OCI-LY7 (cell line): ENCODE measurements at regions not wholly inside any gene's neighbourhood (a gene's known extent, or its start where the extent isn't known, plus 50 kb on each side); places are given as distances from the start of the nearest gene placed in this dataset.

Experiments
- BruUV-seq: library from RNA; stranded (reverse); fragments of 400-500 nt; replicated peaks from 2 replicates; lab custom pipeline; 2021; lab: Mats Ljungman, UMichigan
- CTCF ChIA-PET: fragments of 300-600 bp; sonication (Branson Sonifier 250); formaldehyde crosslinking; loops from one replicate; lab custom pipeline; 2022; ENCODE audit warnings: antibody characterized with exemption; ENCODE audit not compliant: unreplicated experiment; lab: Charles Lee
- POLR2A ChIA-PET: fragments of 300-600 bp; sonication (Branson Sonifier 250); formaldehyde crosslinking; loops from one replicate; lab custom pipeline; 2022; ENCODE audit warnings: antibody characterized with exemption; lab: Charles Lee
- DNase-seq: peaks from one replicate; pipeline ENCODE4 v3.0.0-alpha.2; 2015; ENCODE audit warnings: low spot score
- H2AFZ ChIP-seq: fragments of 200-600 bp; sonication (generic), shearing (Covaris generic); 2 replicates; pipeline ENCODE4 v1.6.1; 2014; ENCODE audit warnings: mild to moderate bottlenecking, antibody characterized with exemption, low read length, moderate library complexity
- H3K27ac ChIP-seq: fragments of 200-600 bp; sonication (generic); 2 replicates; pipeline ENCODE4 v1.5.1; 2014; ENCODE audit warnings: mixed run types, low read depth, mild to moderate bottlenecking, moderate library complexity, low read length, inconsistent platforms; ENCODE audit not compliant: poor library complexity, severe bottlenecking
- H3K36me3 ChIP-seq: fragments of 200-600 bp; sonication (generic); 2 replicates; pipeline ENCODE4 v1.6.1; 2014; ENCODE audit warnings: mild to moderate bottlenecking, antibody characterized with exemption, low read length, moderate library complexity, mixed read lengths; ENCODE audit not compliant: insufficient read depth
- H3K4me1 ChIP-seq: fragments of 200-600 bp; sonication (generic); 2 replicates; pipeline ENCODE4 v1.5.1; 2014; ENCODE audit warnings: mild to moderate bottlenecking, low read length; ENCODE audit not compliant: insufficient read depth, poor library complexity, severe bottlenecking
- H3K4me2 ChIP-seq: fragments of 200-600 bp; sonication (generic); 2 replicates; pipeline ENCODE4 v1.6.1; 2014; ENCODE audit warnings: mild to moderate bottlenecking, low read length
- H3K4me3 ChIP-seq: fragments of 200-600 bp; sonication (generic); 2 replicates; pipeline ENCODE4 v1.5.1; 2014; ENCODE audit warnings: mild to moderate bottlenecking, low read depth, low read length; ENCODE audit not compliant: poor library complexity, severe bottlenecking
- H3K79me2 ChIP-seq: fragments of 200-600 bp; sonication (generic); 2 replicates; pipeline ENCODE4 v1.6.1; 2016; ENCODE audit warnings: low read depth, mild to moderate bottlenecking, low read length, moderate library complexity, mixed read lengths; ENCODE audit not compliant: insufficient read depth
- H3K9me2 ChIP-seq: fragments of 200-600 bp; sonication (generic); 2 replicates; pipeline ENCODE4 v1.6.1; 2016; ENCODE audit warnings: mild to moderate bottlenecking, low read length, mixed read lengths; ENCODE audit not compliant: insufficient read depth
- H3K9me3 ChIP-seq: fragments of 200-600 bp; sonication (generic); 2 replicates; pipeline ENCODE4 v1.6.1; 2014; ENCODE audit warnings: mild to moderate bottlenecking, mixed run types, low read length, mixed read lengths
- H4K20me1 ChIP-seq: fragments of 200-600 bp; sonication (generic); 2 replicates; pipeline ENCODE4 v1.6.1; 2014; ENCODE audit warnings: mild to moderate bottlenecking, antibody characterized with exemption, low read length, moderate library complexity, mixed read lengths; ENCODE audit not compliant: insufficient read depth
- CTCF ChIP-seq: fragments of 200-600 bp; sonication (generic); conservative IDR thresholded peaks from 2 replicates; pipeline ENCODE4 v1.5.1; 2014; ENCODE audit warnings: mild to moderate bottlenecking, antibody characterized with exemption, low read length, moderate library complexity, mixed read lengths
- EZH2phosphoT487 ChIP-seq: fragments of 200-600 bp; sonication (generic); IDR thresholded peaks from 2 replicates; pipeline ENCODE4 v1.6.1; 2018; ENCODE audit warnings: low read depth, borderline replicate concordance, mild to moderate bottlenecking, mixed run types, antibody characterized with exemption, low read length, moderate library complexity, mixed read lengths
- intact Hi-C: fragments of 100-400 bp; cut with micrococcal nuclease; formaldehyde crosslinking; loops from one replicate; pipeline ENCODE4 v1.10.0; 2022; ENCODE audit not compliant: unreplicated experiment

GRCh38 chr2:125593036-125593435 is 1062.9 kb upstream of the GYPC start:
- H3K9me2 ChIP-seq: no peaks in the 10 kb centered on the region
- H3K9me3 ChIP-seq: no peaks in the 10 kb centered on the region
- no peak overlapping the region for H2AFZ ChIP-seq
- intact Hi-C loops: no loop called here
- POLR2A ChIA-PET: interaction anchor here (0.5 kb wide), 1 partner anchor 317 kb away, joined by 4 read pairs; no protein-coding TSS in a partner anchor
- DNase-seq: no peak
- H3K36me3 ChIP-seq: no peaks in the 10 kb centered on the region
- H3K4me2 ChIP-seq: no peak overlapping the region
- no peak for TF ChIP-seq CTCF
- no peak for TF ChIP-seq EZH2phosphoT487
- no peaks in the 10 kb centered on the region for H3K79me2 ChIP-seq
- no peak overlapping the region for H3K4me3 ChIP-seq
- no peaks in the 10 kb centered on the region for H4K20me1 ChIP-seq
- no TSS peak for BruUV-seq
- H3K27ac ChIP-seq: no peak overlapping the region
- CTCF ChIA-PET: no interaction called here
- H3K4me1 ChIP-seq: no peaks in the 10 kb centered on the region

GRCh38 chr2:125596612-125597011 is 1059.3 kb upstream of the GYPC start:
- Histone ChIP-seq H3K9me3 (no peaks in the 10 kb centered on the region), H3K4me2 (no peak overlapping the region), H3K9me2 (no peaks in the 10 kb centered on the region), H3K27ac (no peak overlapping the region), H3K79me2 (no peaks in the 10 kb centered on the region), H2AFZ (no peak overlapping the region), H3K4me3 (no peak overlapping the region), H3K4me1 (no peaks in the 10 kb centered on the region), H4K20me1 (no peaks in the 10 kb centered on the region), H3K36me3 (no peaks in the 10 kb centered on the region)
- TF ChIP-seq EZH2phosphoT487 (no peak), CTCF (no peak)
- CTCF ChIA-PET: no interaction called here
- no TSS peak for BruUV-seq
- no peak for DNase-seq
- intact Hi-C loops: no loop called here
- POLR2A ChIA-PET: no interaction called here

GRCh38 chr2:125615438-125615837 is 1040.5 kb upstream of the GYPC start:
- Histone ChIP-seq H3K36me3 (no peaks in the 10 kb centered on the region), H3K9me2 (no peaks in the 10 kb centered on the region), H4K20me1 (no peaks in the 10 kb centered on the region), H3K9me3 (no peaks in the 10 kb centered on the region), H3K27ac (no peak overlapping the region), H3K4me2 (no peak overlapping the region), H3K4me3 (no peak overlapping the region), H3K4me1 (no peaks in the 10 kb centered on the region), H3K79me2 (no peaks in the 10 kb centered on the region), H2AFZ (no peak overlapping the region)
- BruUV-seq: no TSS peak
- ChIA-PET CTCF (no interaction called here), POLR2A (no interaction called here)
- no peak for DNase-seq
- TF ChIP-seq EZH2phosphoT487: no peak
- TF ChIP-seq CTCF: no peak
- intact Hi-C loops: no loop called here
